Eye (tissue), 1 donor: ENCODE measurements at regions not wholly inside any gene's neighbourhood (a gene's known extent, or its start where the extent isn't known, plus 50 kb on each side); places are given as distances from the start of the nearest gene placed in this dataset.

Experiments
- DNase-seq: peaks from one replicate; pipeline ENCODE4 v3.0.0-alpha.2; 2015

- DNase-seq, result no peak
These were observed 398.8 kb downstream of the GUCY1A2 start for GRCh38 chr11:106619320-106619990.

GRCh38 chr11:106621484-106621883 lies 396.8 kb downstream of the GUCY1A2 start:
- no peak for DNase-seq
